M059J (cell line): ENCODE measurements at regions not wholly inside any gene's neighbourhood (a gene's known extent, or its start where the extent isn't known, plus 50 kb on each side); places are given as distances from the start of the nearest gene placed in this dataset.

Experiments
- DNase-seq: peaks from one replicate; pipeline ENCODE4 v3.0.0-alpha.2; 2012; ENCODE audit warnings: low read depth

DNA sequence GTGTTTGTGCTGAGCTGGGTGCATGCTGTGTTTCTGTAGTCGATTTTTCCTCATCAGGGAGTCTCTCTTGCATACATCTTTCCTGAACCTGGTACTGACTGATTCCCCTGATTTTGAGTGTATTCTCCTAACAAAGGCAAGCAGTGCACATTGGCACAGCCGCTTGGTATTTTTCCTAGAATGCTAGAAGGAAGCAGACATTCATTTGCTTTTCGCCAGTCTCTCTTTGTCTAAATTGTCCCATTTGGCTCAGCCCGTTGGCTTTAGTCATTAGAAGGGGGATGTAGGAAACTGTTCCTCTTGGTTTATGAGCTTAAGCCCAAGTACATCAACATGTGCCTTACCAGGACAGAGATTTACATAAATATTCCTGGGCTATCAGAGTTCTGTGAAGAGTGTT lies 266.1 kb upstream of the TMTC4 start:
- DNase-seq, result no peak

DNA sequence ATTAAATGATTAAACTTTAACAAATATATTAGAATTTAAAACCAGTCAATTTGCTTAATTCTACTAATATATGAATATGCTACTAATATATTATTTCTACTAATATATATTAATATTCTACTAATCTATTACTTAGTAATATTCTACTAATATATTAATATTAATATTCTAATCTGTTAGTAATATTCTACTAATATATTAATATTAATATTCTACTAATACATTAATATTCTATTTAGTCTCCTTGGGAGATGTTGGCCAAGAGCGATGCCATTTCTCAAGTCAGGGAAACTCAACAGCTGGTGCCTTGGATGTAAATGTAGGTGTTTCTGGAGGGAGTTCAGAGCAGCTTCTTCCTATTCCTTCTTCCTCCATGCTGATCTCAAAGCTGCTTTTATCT lies 259.2 kb upstream of the TMTC4 start:
- DNase-seq, result no peak

DNA sequence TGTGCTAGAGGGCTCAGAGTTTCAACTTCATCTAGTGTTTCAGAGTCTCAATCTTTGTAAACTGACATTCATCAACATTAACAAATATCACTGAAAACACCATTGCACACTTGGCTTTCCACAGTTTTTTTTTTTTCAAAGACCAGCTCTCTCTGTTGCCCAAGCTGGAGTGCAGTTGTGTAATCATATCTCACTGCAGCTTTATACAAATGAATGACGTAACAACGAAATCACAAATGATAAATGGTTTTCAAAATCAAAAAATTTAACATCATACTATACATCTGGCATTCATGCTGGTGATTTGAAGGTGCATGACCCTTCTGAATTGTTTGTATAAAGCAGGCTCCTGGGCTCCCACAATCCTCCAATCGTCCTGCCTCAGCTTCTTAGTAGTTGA lies 248.0 kb upstream of the TMTC4 start:
- DNase-seq, result no peak

GRCh38 chr13:100921139-100921538 lies 246.5 kb upstream of the TMTC4 start:
- DNase-seq, result no peak

DNA sequence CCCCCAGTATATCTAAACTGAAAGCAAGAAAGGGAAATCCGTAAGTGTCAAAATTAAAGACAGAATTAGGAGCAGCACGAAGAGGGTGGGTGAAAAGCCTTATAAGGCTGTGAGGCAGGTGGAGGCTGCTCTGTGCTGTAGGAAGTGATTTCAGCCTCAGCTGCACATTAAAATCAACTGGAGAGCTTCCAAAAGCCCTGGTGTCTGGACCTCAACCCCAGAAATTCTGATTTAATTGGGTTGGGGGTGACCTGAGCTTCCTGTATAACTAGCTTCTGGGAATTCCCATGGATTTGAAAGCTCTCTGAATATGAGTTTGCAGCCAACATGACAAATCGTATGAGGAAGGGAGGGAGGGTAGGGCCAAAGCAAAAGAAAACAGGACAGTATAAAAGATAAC lies 242.4 kb upstream of the TMTC4 start:
- no peak for DNase-seq

DNA sequence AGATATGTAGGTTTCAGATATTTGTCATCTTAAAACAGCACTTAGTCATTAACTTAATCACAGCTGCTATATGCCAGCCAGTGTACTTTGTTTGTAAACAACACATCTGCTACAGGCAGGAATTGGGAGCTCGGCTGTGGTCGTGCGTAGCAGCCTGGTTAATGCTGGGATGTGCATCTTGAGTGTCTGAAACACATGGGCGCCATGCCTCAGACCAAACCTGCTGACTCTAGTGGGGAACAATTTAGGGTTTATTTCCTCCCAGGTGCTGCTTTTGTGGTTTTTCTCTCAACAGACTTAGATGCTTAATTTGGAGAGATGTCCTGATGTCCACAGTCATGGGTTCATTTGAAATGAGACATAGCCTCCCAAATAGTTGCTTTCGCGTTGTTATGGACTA lies 238.5 kb upstream of the TMTC4 start:
- DNase-seq, result no peak

DNA sequence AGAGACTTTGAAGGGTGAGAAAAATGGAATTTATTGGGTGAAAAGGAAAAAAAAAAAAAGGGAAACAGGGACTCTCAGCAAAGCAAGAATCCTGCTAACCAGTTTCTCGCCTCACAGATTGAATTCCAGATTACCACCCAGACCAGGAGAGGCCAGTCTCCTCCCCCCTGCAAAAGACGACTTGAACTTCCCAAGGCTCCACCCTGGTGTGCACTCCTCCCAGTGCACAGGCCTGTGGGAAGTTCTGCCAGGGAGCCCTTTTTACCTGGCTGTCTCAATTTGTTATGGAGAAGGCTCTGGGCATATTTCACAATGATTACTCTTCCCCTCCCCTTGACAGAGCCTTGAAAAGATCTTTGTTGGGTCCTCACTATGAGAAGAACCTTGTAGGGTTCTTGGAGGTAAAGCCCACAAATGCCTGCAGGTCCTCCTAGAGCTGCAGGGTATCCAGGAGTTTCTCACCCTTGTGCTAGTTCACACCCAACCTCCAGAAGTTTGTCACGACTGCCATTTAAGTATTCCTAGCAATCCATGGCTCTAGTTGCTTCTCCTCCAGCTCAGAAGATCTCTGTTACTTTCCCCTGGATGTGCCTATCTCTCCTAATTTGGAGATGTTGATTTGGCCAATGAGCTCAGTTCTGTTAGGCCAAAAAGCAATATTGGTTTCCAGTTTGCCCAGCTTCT lies 229.8 kb upstream of the TMTC4 start:
- DNase-seq, result no peak

DNA sequence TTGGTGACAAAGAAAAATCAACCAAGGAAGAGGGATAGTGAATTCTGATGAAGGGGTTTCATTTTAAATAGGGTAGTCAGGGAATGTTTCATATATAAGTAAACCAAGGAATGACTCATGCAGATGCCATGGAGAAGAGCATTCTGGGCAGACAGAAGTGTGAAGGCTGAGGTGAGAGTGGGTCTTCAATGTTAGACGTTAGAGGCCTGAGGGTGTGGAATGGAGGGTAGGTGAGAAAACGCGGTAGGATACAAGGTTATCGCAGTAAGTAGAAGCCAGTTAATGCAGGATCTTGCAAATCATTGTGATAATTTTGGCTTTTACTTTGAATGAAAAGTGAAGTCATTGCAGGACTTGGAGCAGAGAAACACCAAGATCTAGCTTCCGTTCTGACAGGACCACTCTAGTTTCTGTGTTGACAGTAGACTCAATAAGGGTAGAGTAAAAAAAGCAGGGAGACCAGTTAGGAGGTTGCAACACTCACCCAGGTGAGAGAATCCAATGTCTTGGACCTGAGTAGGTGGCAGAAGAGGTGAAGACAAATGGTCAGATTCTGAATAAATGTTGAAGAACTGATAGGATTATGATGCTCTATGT lies 225.2 kb upstream of the TMTC4 start:
- no peak for DNase-seq

DNA sequence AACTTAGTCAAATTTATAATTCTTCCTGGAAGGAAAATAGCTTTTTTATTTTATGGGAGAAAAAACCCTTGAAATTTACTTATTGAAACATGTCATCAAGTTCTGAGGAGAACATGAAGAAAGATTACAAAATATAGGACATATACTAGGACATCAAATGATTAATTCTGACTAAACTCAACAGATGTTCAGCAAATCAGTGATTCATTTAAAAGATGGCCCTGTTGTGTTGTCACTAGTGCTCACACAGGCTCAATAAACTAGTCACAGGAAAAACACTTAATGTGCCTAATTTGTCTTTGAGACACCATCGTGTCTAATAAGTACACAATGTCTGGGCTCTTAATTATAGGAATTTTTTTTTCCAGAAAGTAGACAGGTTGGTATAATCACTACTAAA lies 223.8 kb upstream of the TMTC4 start:
- DNase-seq, result no peak

DNA sequence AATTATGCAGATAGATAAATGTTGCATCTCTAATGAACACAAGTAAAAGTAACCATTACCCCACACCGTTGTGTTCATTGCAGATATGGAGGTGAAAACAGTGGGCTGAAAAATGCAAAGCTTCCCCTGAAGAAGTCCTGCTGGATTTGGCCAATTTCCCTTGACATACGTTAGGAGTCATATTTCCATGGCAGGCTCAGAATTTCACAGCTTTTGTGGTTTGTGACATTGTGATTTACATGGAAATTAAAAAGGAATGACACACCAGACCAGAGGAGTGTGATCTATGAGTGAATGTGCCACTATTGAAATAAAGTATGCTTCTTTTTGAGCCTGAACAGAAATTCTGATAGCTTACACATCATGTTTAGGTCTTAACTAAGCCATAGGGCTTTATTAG lies 221.1 kb upstream of the TMTC4 start:
- peak; percentile 16 for DNase-seq

GRCh38 chr13:100892981-100893380 lies 218.4 kb upstream of the TMTC4 start:
- DNase-seq, result no peak

GRCh38 chr13:100890645-100891044 lies 216.1 kb upstream of the TMTC4 start:
- DNase-seq, result peak; percentile 2

- peak; percentile 87 for DNase-seq
Observed at GRCh38 chr13:100887729-100888151, 213.1 kb upstream of the TMTC4 start.

GRCh38 chr13:100883453-100883852 lies 208.9 kb upstream of the TMTC4 start:
- no peak for DNase-seq

DNA sequence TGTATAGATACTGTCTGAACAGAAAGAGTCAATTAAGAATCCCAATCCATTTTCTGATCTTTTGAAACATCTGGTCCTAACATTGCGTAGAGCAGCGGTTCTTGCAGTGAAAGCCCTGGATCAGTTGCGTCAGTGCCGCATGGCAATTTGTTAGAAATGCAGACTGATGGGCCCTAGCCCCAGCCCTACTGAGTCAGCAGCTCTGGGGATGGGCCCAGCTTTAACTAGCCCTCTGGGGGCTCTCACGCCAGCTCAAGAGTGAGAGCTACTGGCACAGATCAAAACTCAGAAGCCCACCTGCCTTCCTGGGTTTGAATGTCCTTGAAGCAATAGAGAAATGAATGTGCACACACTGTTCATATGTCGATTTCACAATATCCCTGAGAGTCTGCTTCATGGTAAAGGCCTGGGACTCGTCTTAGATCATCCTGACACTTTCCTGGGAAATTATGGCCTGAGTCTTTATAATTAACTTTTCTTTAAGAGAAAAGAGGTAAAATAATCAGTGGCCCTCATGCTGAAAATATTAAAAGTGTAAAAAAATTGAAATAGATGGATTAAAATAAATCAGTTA lies 206.8 kb upstream of the TMTC4 start:
- DNase-seq, result no peak

- DNase-seq, result no peak
Observed at GRCh38 chr13:100880166-100880565, 205.6 kb upstream of the TMTC4 start.

GRCh38 chr13:100879255-100879654 lies 204.7 kb upstream of the TMTC4 start:
- no peak for DNase-seq

DNA sequence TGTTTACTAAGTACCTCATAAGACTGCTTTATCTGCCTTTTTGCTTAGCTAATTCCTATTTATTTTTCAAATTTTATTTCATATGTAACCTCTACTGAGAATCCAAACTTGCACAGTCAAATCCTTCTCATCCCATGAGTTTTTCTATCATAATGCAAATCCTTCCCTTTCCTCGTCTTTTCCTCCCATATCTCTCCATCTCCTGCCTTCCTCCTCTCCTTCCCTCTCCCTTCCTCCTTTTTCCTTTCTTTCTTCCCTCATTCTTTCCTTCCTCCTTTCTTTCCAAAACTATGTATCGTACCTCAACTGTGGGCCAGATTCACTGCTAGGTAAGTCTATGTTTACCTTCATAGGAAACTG lies 201.4 kb upstream of the TMTC4 start:
- DNase-seq, result no peak

GRCh38 chr13:100875392-100876043 lies 200.9 kb upstream of the TMTC4 start:
- peak; percentile 93 for DNase-seq

- no peak for DNase-seq
Observed at GRCh38 chr13:100872761-100873160, 198.2 kb upstream of the TMTC4 start.

GRCh38 chr13:100870898-100871297 lies 196.3 kb upstream of the TMTC4 start:
- DNase-seq, result no peak

DNA sequence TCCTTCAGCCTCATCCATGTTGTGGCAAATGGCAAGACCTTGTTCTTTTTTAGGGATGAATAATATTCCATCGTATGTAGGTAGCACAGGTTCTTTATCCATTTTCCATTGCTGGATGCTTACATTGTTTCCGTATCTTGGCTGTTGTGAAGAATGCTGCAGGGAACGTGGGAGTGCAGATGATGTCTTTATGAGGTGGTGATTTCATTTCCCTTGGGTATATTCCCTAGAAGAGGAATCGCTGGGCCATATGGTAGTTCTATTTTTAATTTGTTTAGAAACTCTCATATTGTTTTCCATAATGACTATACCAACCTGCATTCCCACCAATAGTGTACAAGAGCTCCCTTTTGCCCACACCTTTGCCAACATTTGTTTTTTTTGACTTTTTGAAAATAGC lies 186.3 kb upstream of the TMTC4 start:
- DNase-seq, result no peak

DNA sequence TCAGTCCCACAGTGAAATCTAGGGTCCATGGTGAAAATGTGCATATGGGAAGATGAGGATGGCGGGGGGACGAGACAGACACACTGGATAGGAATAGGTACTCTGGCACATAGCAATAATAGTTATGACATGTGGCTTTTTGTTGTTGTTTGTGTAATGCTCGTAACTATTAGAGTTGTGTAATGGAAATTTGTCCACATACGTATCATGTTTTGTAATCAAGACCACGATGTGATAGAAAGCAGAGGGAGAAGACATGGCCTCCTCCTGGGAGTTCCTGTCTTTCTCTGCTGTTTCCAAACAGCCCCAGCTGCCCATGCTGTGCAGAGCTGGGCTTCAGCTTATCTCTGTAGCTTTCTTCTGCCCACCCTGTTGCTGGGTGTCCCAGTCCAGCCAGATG lies 185.3 kb upstream of the TMTC4 start:
- DNase-seq, result no peak
